NCI-H2227 (cell line): ENCODE measurements at regions not wholly inside any gene's neighbourhood (a gene's known extent, or its start where the extent isn't known, plus 50 kb on each side); places are given as distances from the start of the nearest gene placed in this dataset.

Source experiments
- DNase-seq: peaks from one replicate; lab custom pipeline; 2025; ENCODE audit not compliant: unreplicated experiment; lab: John Stamatoyannopoulos, UW

- no peak for DNase-seq
Measured at GRCh38 chr12:53836119-53836655, 84.4 kb upstream of the CISTR start.

DNA sequence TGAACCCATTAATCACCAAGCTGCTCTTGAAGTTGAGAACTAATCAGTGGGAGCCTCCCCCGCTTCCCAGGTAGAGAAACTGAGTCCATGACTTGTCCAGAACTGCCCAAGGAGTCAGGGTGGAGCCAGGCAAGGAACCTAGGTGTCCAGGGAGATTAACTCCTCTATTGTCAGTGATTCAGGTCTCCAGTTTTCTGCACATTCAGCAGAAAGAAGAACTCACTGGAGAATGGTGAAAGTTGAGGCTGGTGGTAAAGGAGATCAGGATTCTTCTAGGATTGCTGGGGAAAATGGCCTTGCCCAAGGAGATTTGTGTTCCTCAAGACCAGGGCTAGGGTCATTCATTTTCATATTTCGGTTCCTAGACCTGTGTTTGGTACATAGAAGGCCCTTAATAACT is 87.2 kb upstream of the CISTR start:
- no peak for DNase-seq

DNA sequence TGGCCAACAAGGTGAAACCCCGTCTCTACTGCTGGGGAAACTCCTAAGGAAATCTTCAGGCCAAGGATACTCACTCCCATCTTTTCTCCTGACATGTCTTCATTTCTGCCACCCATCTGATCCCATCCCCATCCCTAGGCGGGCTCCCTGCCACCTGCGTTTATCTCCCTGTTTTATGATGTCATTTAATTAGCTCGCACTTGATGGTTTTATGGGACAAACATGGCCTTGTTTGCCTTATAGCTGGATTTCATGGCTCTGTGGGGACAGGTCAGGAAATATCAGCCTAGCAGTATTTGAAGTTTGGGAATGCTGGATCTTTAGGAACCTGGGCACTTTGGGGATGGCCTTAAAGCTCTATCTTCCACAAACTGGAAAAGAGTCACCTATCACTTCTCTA is 88.5 kb upstream of the CISTR start:
- DNase-seq: no peak

GRCh38 chr12:53842686-53843085 is 90.9 kb upstream of the CISTR start:
- no peak for DNase-seq

GRCh38 chr12:53843545-53843944 is 91.8 kb upstream of the CISTR start:
- DNase-seq: no peak

DNA sequence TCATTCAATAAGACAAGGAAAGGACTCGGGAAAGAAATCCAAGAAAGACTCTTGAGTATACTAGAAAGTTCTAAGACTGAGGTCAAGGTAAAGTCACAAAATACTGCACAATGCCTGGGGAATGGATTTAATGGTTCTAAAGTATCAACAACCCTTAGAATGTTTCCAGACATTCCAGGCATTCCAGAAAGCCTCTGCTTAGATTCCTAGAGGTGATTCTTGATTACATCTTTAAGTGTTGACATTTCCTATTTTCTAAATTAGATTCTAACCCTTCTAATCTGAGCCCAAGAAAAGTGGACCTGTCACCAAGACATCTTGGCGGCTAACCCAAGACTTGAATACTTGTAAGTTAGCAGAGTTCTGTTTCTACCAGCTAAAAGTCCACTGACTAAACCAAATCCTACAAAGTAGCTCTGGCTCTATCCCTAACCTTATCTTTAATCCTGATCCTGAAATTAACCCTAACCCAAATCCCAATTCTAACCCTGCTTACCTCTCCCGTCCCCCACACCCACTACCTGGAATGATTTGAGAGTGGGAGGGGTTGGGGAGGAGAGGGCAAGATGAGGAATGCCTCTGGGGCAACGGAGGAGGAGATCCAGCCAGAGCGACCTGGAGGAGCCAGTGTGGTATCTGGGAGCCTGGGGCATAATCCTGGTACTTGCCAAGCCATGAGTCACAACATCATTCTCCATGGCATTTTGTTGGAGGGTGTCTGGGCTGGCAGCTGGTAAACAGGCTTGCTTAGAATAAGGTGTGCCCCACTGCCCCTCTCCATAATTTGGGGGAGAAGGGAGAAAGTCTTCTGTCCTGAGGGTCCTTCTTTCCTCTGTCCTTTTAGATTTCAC is 93.4 kb upstream of the HOXC13 start:
- no peak for DNase-seq

DNA sequence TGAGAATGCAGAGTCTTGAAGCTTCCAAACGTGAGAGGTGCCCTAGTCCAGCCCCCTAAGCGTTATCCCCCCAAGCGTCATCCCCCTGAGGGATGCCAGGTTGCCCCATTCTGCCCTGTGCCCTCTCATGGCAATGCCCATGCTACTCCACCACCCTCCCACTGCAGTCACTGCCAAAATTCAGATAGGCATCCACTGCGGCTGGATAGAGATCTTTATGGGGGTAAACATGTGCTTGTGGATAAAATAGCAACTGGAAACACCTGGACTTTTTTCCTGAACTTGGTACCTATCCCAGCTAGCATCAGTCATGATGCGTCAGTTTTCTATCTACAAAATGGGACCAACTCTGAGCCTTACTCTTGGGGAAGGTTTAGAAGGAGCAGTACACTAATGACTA is 92.7 kb upstream of the HOXC13 start:
- DNase-seq: no peak

GRCh38 chr12:53849113-53849512 is 89.5 kb upstream of the HOXC13 start:
- no peak for DNase-seq

DNA sequence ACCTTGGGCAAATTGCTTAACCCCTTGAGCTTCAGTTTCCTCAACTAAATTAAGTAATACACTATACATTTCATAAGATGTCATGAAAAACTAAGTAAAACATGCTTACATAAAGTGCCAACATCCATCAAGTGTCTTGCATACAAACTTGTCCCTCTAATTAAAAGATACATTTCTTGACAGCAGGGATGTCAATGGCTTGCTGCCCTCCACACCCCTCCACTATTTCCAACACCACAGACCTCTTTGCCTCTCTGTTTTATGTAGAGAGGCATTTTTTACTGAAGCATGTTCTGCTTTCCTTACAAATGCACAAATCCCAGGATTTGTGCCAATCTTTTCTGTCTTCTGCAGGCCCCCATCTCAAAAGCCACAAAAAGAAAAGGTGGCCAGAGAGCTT is 89.0 kb upstream of the HOXC13 start:
- DNase-seq: no peak

DNA sequence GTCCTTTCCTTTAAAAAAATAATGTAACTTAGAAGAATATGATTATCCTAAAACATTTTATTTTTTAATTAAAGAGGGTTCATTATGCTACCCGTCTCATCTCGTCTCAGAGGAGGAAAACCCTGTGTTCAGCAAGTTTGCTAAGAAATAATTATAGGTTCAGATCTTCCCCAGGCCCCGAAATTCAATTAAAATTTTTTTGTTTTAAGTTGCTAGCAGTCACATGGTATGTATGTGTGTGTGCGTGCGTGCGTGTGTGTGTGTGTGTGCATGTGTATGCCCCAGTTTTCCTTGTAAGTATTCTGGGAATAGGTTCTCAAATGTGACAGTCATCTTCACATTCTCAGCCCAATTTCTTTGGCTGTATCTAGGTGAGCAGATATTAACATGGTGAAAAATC is 86.6 kb upstream of the HOXC13 start:
- DNase-seq: no peak

DNA sequence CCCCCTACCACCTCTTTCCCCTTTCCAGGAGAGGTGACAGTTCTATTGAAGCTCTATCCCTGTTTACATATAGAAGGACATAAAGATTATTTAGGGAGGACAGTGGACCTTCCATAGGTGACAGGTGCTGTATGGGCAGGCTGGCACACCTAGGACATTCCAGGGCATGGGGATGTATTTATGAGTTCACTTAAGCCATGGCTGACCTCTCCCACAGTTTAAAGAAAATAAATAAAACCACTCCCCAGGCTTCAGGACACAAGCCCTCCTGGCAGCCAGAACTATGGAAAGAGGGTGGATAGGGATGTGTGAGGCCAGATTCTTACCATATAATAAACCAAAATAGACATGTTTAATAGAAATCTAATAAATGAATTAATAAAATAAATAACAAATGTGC is 85.6 kb upstream of the HOXC13 start:
- DNase-seq: no peak

- DNase-seq: no peak
Measured at GRCh38 chr12:53854701-53855316, 83.8 kb upstream of the HOXC13 start.

DNA sequence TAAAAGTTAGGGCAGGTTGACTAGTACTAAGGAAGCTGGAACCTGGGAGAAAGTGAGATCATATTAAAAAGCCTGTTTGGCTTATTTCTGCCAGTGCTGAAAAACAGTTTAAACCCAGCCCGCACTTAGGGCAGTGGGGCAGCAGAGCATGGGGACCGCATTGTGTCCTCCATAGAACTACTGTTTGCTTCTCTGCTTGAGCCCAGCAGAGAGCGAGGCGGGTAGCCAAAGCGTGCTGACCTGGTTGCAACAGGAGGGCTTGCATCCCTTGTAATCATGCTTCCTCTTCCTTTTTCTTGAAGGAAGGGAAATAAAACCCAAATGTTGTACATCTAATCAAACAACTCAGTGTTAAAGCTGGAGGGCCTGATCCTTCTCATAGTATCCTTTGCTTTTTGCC is 82.5 kb upstream of the HOXC13 start:
- DNase-seq: no peak

GRCh38 chr12:53857666-53858065 is 81.0 kb upstream of the HOXC13 start:
- DNase-seq: no peak

DNA sequence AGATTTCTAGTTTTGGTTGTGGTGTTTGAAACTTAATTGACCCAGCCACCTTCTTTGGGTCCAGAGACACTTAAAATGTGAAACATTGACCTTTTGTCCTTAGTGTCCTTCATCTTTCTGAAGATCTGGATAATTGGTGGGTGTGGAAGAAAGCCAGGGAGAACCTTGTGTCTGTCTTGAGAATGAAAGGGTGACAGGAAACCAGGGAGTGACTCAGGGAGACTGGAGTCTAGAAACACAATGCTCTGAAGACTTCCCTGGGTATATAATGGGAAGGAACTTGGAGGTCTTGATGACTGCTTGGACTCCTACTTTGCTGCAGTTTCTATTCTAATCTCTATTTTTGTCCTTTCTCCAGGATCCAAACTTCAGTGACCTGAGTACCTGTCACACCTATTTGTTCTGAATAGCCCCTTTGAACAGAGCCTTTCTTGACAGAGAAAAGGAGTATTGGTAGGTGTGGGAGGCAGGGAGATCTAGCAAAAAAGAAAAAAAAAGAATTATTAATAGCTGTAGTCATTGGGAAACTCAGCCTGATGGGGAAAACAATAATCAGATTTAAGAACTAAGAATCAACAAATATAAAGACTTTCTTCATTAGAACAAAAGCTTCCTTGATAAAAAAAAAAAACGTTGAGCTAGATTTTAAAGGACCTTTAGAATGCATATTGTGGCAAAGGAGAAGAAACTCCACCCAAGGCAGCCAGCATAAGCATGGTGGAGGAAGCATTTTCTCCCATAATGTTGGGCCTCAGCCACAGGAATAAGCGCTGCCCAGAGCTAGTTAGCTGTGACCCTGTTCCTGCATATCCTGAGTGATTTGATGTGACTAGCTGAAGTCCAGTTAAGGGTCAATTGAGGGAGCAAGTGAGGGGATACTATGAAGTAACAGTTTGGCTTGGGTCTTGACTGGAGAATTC is 77.9 kb upstream of the HOXC13 start:
- DNase-seq: no peak

- DNase-seq: no peak
Measured at GRCh38 chr12:53862206-53862605, 76.4 kb upstream of the HOXC13 start.

- DNase-seq: no peak
Measured at GRCh38 chr12:53862831-53863230, 75.8 kb upstream of the HOXC13 start.

- no peak for DNase-seq
Measured at GRCh38 chr12:53866727-53867126, 71.9 kb upstream of the HOXC13 start.

- no peak for DNase-seq
Measured at GRCh38 chr12:53867216-53868012, 71.2 kb upstream of the HOXC13 start.

DNA sequence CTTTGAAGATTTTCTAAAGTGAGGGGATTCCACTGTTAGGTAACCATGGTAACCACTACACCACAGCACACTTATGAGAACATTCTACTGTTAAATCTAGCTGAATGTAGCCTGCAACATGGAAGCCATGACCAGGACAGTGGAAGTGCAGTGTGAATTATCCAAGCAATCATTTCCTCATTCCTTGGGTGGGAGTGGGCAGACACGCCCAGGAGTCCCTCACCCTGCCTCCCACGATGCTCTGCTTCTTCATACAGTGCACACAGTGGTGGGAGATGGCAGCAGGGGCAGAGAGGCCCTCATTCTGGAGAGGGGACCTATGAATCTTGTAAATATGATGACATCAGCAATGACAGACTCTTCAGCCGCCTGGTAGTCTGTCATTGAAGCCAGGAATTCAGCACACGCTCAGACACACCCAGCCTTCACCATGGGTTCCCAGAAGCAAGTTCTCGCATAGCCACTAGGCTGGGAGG is 70.1 kb upstream of the HOXC13 start:
- no peak for DNase-seq
